GM13976 (cell line): ENCODE measurements at regions not wholly inside any gene's neighbourhood (a gene's known extent, or its start where the extent isn't known, plus 50 kb on each side); places are given as distances from the start of the nearest gene placed in this dataset.
"Not testable (repeated sequence)": the region's sequence is repeated elsewhere in the genome, so short reads cannot be mapped to it uniquely, and the experiment has no call there.

Source experiments
- DNase-seq: peaks from one replicate; pipeline ENCODE4 v3.0.0; 2012; ENCODE audit warnings: low spot score
- in situ Hi-C: fragments of 300-500 bp; cut with MboI; formaldehyde crosslinking; loops from one replicate; pipeline ENCODE4 v1.12.0; 2022; ENCODE audit warnings: low sequenced_read_pairs, mixed read lengths, inconsistent platforms; ENCODE audit not compliant: unreplicated experiment
- TF ChIP-seq, protein P1 (sequence below): IDR thresholded peaks from 2 replicates; pipeline ENCODE4 v1.5.1; 2012; ENCODE audit warnings: borderline replicate concordance, mild to moderate bottlenecking; ENCODE audit not compliant: insufficient read depth; ENCODE audit errors: extremely low read depth, missing control alignments, control extremely low read depth

DNA sequence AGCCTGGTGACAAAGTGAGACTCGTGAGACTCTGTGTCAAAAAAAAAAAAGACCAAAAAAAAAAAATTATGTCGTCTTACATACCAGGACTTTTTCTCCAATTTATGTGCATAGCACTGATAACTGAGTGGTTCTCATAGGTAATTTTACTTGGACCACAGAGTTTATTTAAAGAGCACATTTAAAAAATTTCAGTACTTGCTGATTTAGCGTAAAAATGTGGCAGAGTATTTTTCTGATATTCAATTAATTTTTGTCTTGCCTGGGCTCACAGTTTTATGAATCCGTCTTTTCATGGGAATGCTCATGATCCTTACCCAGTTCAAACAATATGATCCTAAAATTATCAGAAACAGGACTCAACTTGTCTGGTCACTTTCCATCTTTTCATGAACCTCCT lies 151.0 kb upstream of the ZNF92 start:
- in situ Hi-C loops, result no loop called here
- DNase-seq, result no peak
- TF ChIP-seq, protein P1, sequence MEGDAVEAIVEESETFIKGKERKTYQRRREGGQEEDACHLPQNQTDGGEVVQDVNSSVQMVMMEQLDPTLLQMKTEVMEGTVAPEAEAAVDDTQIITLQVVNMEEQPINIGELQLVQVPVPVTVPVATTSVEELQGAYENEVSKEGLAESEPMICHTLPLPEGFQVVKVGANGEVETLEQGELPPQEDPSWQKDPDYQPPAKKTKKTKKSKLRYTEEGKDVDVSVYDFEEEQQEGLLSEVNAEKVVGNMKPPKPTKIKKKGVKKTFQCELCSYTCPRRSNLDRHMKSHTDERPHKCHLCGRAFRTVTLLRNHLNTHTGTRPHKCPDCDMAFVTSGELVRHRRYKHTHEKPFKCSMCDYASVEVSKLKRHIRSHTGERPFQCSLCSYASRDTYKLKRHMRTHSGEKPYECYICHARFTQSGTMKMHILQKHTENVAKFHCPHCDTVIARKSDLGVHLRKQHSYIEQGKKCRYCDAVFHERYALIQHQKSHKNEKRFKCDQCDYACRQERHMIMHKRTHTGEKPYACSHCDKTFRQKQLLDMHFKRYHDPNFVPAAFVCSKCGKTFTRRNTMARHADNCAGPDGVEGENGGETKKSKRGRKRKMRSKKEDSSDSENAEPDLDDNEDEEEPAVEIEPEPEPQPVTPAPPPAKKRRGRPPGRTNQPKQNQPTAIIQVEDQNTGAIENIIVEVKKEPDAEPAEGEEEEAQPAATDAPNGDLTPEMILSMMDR, result no peak

DNA sequence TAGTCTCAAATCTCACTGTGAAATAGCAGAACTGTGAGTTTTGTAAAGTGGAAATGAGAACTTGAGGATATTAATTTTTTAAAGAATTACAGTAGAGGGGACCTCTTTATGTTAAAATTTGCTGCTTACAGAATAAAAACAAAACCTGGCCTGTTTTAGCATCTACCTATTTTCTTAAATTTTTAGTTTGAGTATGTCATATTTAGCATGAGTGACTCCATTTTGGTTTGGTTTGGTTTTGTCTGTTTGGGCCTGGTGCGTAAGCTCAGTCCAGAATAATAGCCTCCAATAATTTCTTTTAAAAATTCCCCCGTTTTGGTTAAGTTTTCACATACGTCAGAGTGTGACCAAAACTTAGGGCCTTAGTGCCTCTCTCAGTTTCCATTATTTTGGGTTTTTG lies 152.0 kb upstream of the ZNF92 start:
- in situ Hi-C loops, result no loop called here
- TF ChIP-seq, protein P1, result no peak
- DNase-seq, result no peak

- TF ChIP-seq, protein P1, result no peak
- DNase-seq, result no peak
- in situ Hi-C loops, result no loop called here
Observed at GRCh38 chr7:65219623-65220022, 154.0 kb upstream of the ZNF92 start.

GRCh38 chr7:65216469-65216868 lies 157.2 kb upstream of the ZNF92 start:
- in situ Hi-C loops, result no loop called here
- TF ChIP-seq, protein P1, result peak; percentile 71

GRCh38 chr7:65213260-65213659 lies 160.4 kb upstream of the ZNF92 start:
- DNase-seq, in situ Hi-C loops: not testable (repeated sequence)

More at GRCh38 chr7:65216469-65216868, 157.2 kb upstream of the ZNF92 start:
- DNase-seq, result peak; percentile 48

DNA sequence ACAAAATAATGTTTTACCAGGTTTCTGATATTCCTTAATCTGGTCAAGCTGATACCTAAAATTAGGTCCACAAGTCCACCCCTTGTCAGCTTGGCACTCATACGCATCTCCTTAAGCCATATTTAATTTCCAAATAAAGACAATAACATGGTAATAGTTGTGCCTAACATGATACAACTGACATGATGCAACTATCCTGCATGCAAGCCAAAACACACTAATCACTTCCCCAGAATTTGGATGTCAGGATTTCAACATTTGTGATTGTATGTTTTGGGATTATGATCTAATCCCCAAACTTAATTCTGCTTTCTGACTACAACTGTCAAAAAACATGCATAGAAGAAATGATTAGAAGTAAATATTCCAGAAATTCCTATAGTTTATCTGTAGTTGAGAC lies 174.4 kb upstream of the ZNF92 start:
- DNase-seq, in situ Hi-C loops: not testable (repeated sequence)

GRCh38 chr7:65193334-65194058 lies 180.2 kb upstream of the ZNF92 start:
- DNase-seq, result not testable (repeated sequence)

GRCh38 chr7:65177041-65177440 lies 170.6 kb upstream of the ERV3-1 start:
- in situ Hi-C loops, result not testable (repeated sequence)

More at GRCh38 chr7:65193334-65194058, 180.2 kb upstream of the ZNF92 start:
- in situ Hi-C loops, result not testable (repeated sequence)

GRCh38 chr7:65150105-65150504 lies 143.6 kb upstream of the ERV3-1 start:
- in situ Hi-C loops, DNase-seq: not testable (repeated sequence)

More at GRCh38 chr7:65177041-65177440, 170.6 kb upstream of the ERV3-1 start:
- DNase-seq, result not testable (repeated sequence)

DNA sequence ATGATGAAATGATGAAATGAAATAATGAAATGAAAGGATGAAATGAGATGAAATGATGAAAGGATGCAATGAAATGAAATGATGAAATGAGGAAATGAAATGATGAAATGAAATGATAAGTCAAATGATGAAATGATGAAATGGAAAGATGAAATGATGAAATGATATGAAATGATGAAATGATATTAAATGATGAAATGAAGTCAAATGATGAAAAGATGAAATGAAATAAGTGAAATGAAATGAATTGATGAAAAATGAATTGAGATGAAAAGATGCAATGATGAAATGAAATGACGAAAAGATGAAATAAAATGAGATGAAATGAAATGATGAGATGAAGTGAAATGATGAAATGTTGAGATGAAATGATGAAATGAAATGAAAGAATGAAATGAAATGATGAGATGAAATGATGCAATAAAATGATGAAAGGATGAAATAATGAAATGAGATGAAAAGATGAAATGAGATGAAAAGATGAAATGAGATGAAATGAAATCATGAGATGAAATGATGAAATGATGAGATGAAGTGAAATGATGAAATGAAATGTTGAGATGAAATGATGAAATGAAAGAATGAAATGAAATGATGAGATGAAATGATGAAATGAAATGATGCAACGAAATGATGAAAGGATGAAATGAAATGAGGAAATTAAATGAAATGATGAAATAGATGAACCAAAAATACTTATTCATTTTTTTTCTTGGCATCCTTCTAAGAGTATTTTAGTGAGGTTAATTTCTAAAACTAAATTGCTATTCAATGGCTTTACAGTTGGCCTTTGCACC lies 139.8 kb upstream of the ERV3-1 start:
- in situ Hi-C loops, DNase-seq: not testable (repeated sequence)

DNA sequence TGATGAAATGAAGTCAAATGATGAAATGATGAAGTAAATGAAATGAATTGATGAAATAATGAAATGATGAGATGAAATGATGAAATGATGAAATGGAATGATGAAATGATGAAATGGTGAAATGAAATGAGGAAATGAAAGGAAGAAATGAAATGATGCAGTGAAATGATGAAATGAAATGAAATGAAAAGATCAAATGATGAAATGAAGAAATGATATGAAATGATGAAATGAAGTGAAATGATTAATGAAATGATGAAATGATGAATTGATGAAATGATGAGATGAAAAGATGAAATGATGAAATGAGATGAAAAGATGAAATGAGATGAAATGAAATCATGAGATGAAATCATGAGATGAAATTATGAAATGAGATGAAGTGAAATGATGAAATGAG lies 139.2 kb upstream of the ERV3-1 start:
- DNase-seq, in situ Hi-C loops: not testable (repeated sequence)

GRCh38 chr7:65145008-65145407 lies 138.5 kb upstream of the ERV3-1 start:
- in situ Hi-C loops, DNase-seq: not testable (repeated sequence)

DNA sequence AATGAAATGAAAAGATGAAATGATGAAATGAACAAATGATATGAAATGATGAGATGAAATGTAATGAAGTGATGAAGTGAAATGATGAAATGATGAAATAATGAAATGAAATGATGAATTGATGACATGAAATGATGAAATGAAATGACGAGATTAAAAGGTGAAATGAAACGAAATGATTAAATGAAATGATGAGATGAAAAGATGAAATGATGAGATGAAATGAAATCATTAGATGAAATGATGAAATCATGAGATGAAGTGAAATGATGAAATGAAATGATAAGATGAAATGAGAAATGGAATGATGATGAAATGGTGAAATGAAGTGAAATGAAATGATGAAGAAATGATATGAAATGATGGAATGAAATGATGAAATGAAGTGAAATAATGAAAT lies 138.1 kb upstream of the ERV3-1 start:
- in situ Hi-C loops, DNase-seq: not testable (repeated sequence)
